C4-2B (cell line): ENCODE measurements at regions not wholly inside any gene's neighbourhood (a gene's known extent, or its start where the extent isn't known, plus 50 kb on each side); places are given as distances from the start of the nearest gene placed in this dataset.

Experiments used
- CTCF ChIP-seq: fragments of 450-650 bp; conservative IDR thresholded peaks from 2 replicates; pipeline ENCODE4 v1.5.1; 2017; ENCODE audit warnings: mild to moderate bottlenecking
- ZFX ChIP-seq: fragments of 450-650 bp; IDR thresholded peaks from 2 replicates; pipeline ENCODE4 v1.6.1; 2017

- TF ChIP-seq CTCF (no peak), ZFX (no peak)
Measured at GRCh38 chr4:107261241-107261874, 225.2 kb upstream of the DKK2 start.
